AG04449 (cell line): ENCODE measurements at regions not wholly inside any gene's neighbourhood (a gene's known extent, or its start where the extent isn't known, plus 50 kb on each side); places are given as distances from the start of the nearest gene placed in this dataset.
A peak's percentile ranks its signal among the peaks of the same experiment; 100 is the strongest.

ENCODE experiments used
- CTCF ChIA-PET: fragments of 350-600 bp; formaldehyde crosslinking; extraction: SDS; loops from one replicate; lab custom pipeline; 2021; ENCODE audit warnings: antibody characterized with exemption; lab: Yijun Ruan, JAX
- POLR2A ChIA-PET: fragments of 400-600, 350-600 bp; formaldehyde crosslinking; extraction: SDS; loops from one replicate; lab custom pipeline; 2020; ENCODE audit warnings: antibody characterized with exemption, inconsistent platforms; lab: Yijun Ruan, JAX
- DNase-seq: peaks from one replicate; pipeline ENCODE4 v3.0.0-alpha.2; 2010; ENCODE audit warnings: low read depth, low spot score
- H3K4me3 ChIP-seq: 2 replicates; pipeline ENCODE4 v1.5.1; 2011; ENCODE audit warnings: low read depth, mild to moderate bottlenecking, control low read depth, low read length
- CTCF ChIP-seq: IDR thresholded peaks from one replicate; pipeline ENCODE4 v1.5.1; 2011; ENCODE audit warnings: mild to moderate bottlenecking, moderate library complexity, low read length, control low read depth, inconsistent platforms; ENCODE audit not compliant: insufficient read depth; ENCODE audit errors: missing control alignments

DNA sequence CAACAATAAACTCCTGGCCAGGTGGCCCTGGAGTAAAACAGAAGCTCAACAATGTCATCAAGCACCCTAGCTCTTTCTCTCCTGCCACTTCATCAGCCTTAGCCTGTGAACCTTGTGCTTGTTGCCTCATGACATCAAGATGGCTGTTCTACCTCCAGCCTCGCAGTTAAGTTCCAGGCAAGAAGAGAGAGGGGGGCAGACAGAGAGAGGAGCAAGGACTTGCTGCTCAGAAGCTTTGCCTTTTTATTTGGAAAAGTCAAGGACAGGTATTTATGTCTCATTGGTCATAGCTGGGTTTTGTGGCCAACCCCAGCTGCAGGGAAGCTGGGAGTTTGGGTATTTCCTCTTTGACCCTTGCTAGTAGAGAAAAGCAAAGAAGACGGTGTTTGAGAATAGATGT, 60.3 kb upstream of the GADD45A start:
- ChIA-PET POLR2A (interaction anchor here (2.7 kb wide), 1 partner anchor 61 kb away, joined by 8 read pairs; the partner anchor contains the start of gene GADD45A), CTCF (no interaction called here)
- H3K4me3 ChIP-seq = no peak overlapping the region
- DNase-seq = no peak
- no peak for TF ChIP-seq CTCF

- no peak for TF ChIP-seq CTCF
- POLR2A ChIA-PET = no interaction called here
- CTCF ChIA-PET = interaction anchor here (1.4 kb wide), 1 partner anchor 8 kb away, joined by 3 read pairs; no protein-coding TSS in a partner anchor
- no peak overlapping the region for H3K4me3 ChIP-seq
- DNase-seq = peak; percentile 21
Measured at GRCh38 chr1:67626090-67626860, 58.7 kb upstream of the GADD45A start.

DNA sequence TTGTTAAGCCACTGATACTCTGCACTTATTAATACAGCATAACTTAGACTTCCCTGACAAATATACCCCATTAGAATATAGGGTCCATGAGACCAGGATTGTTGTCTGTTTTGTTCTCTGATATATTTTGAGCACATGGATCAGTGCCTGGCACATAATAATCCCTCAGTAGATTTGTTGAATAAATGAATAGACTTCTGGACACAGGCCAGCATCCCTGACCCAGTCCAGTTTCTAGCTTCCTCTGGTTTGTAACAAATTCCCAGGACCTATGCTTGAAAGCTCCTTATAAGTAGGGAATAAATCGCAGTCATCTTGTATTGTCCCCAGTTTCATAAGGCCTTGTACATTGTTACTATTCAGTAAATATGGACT, 58.2 kb upstream of the GADD45A start:
- no peak overlapping the region for H3K4me3 ChIP-seq
- TF ChIP-seq CTCF = no peak
- CTCF ChIA-PET = interaction anchor here (1.4 kb wide), 1 partner anchor 9 kb away, joined by 3 read pairs; no protein-coding TSS in a partner anchor
- no peak for DNase-seq
- POLR2A ChIA-PET = no interaction called here

- POLR2A ChIA-PET = no interaction called here
- DNase-seq = no peak
- no peak for TF ChIP-seq CTCF
- CTCF ChIA-PET = interaction anchor here (1.4 kb wide), 1 partner anchor 9 kb away, joined by 3 read pairs; no protein-coding TSS in a partner anchor
- H3K4me3 ChIP-seq = no peak overlapping the region
Measured at GRCh38 chr1:67627336-67627735, 57.7 kb upstream of the GADD45A start.

DNA sequence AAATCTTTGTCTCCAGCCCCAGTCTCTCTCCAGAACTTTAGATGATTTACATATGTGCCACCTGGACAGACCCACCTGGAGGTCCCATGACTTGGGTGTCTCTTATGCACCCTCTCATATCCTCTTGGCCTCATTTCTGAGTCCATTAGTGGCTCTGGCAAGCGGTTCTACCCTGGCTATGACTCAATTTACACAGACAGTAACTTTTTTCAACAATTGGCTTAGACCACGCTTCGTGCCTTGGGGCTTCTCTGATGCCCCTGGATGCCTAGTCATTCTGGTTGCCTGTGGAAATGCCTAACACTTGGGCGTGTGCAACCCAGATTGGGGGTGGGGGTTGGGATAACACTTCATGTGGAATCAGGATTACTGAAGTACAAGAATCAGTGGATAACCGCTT, 57.1 kb upstream of the GADD45A start:
- DNase-seq = no peak
- CTCF ChIA-PET = interaction anchor here (1.4 kb wide), 1 partner anchor 10 kb away, joined by 3 read pairs; no protein-coding TSS in a partner anchor

More for the DNA sequence above, 57.1 kb upstream of the GADD45A start:
- TF ChIP-seq CTCF = no peak
- no peak overlapping the region for H3K4me3 ChIP-seq
- POLR2A ChIA-PET = no interaction called here
